SW480 (cell line): ENCODE measurements at regions not wholly inside any gene's neighbourhood (a gene's known extent, or its start where the extent isn't known, plus 50 kb on each side); places are given as distances from the start of the nearest gene placed in this dataset.
"Not testable (repeated sequence)": the region's sequence is repeated elsewhere in the genome, so short reads cannot be mapped to it uniquely, and the experiment has no call there.

Source experiments
- DNase-seq: peaks from one replicate; pipeline ENCODE4 v3.0.0-alpha.2; 2016; ENCODE audit warnings: low spot score

GRCh38 chr12:113573148-113573547, 101.5 kb upstream of the LHX5 start:
- no peak for DNase-seq

DNA sequence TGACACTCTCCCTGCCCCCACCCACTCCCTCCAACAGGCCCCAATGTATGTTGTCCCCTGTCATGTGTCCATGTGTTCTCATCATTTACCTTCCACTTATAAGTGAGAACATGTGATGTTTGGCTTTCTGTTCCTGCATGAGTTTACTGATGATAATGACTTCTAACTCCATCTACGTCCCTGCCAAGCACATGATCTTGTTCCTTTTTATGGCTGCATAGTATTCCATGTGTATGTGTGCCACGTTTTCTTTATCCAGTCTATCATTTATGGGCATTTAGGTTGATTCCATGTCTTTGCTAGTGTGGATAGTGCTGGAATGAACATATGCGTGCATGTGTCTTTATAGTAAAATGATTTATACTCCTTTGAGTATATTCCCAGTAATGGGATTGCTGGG, 100.0 kb upstream of the LHX5 start:
- DNase-seq: no peak

- DNase-seq: no peak
These were observed 98.1 kb upstream of the LHX5 start for GRCh38 chr12:113569806-113570205.

DNA sequence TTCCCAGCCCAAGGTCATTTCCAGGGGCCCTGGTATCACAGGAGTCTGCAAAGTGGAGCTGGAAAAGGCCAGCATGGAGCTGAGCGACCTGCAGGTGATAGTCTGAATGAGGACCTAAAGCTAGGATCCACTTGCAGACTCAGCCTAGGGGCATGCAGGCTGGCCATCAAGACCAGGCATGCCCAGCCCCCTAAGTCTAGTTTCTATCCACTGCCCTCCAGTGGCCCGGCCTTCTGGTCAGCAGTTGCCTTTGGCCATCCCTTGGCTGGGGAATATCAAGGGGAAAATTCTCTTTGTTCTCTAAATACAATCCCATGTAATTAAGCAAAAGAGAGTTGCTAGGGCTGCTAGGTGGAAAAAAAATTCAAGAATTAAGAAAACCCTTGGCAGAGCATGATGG, 96.3 kb upstream of the LHX5 start:
- no peak for DNase-seq

- DNase-seq: no peak
These were observed 93.7 kb upstream of the LHX5 start for GRCh38 chr12:113565368-113565767.

DNA sequence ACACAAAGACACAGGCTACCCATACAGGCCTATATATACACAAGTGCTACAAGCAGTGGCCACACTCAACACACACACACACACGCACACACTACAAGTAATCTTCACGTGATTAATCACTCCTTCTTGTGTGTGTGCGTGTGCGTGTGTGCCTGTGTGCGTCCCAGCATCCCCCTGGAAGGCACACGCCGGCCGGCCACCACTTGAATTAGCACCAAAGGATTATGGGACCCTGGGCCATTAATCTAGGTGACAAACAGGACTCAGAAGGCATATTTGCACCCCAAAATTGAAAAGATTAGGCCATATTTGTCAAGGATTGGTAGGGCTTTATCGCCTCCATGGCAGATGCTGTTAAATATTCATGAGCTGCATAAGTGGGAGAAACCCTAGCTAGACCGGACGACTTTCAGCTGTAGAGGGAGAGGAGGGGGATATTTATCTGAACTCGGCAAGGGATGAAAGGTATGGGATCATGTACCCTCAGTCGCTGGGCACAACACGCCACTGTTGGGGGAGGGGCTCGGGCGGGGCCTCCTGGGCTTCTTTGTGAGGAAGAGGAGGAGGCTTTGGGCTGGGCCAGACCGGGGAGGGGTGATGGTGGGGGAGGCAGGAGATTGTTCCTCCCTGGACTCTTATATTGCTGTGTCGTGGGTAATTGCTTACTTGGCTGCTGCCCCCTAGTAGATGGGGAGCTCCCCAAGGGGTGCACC, 89.6 kb upstream of the LHX5 start:
- no peak for DNase-seq

GRCh38 chr12:113559466-113559865, 87.8 kb upstream of the LHX5 start:
- no peak for DNase-seq

- no peak for DNase-seq
These were observed 83.6 kb upstream of the LHX5 start for GRCh38 chr12:113555226-113555625.

GRCh38 chr12:113552760-113553159, 81.1 kb upstream of the LHX5 start:
- no peak for DNase-seq

DNA sequence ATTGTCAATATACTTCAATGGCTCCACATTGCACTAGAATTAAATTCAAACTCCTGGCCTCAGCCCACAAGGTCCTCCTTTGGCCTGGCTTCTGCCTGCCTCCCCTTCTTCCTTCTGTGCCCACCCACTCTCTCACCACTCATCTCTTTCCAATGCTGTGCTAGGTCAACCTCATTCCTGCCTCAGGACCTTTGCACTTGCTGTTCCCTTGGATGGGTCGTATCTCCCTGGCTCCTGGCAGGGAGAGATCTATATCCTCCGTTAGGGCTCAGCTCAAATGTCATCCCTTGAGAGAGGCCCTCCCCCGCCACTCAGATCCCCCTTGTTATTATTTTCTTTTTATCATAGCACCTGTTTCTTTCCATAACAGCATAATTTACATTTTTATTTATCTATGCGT, 79.9 kb upstream of the LHX5 start:
- no peak for DNase-seq

- DNase-seq: no peak
These were observed 76.8 kb upstream of the LHX5 start for GRCh38 chr12:113548467-113548866.

- DNase-seq: no peak
These were observed 75.5 kb upstream of the LHX5 start for GRCh38 chr12:113546916-113547863.

GRCh38 chr12:113537751-113538087, 66.0 kb upstream of the LHX5 start:
- DNase-seq: peak; percentile 9

- no peak for DNase-seq
These were observed 65.5 kb upstream of the LHX5 start for GRCh38 chr12:113537046-113537750.

DNA sequence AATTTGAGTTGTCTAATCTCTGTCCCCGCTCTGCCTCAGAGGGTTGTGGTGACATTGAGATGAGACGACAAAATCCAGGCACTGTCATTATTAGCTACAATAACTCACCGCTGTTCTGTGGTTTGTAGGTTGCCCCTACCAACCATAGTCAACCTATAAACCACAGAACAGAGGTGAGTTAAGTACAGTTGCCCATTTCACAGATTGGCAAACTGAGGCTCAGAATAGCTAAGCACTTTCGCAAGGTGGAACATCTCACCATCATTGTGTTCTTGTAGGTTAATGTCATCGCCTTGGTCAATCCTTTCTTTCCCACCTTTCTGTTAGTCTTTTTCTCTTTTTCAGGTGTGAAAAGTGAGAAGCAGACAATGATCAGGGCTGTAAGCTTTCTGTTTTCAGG, 63.4 kb upstream of the LHX5 start:
- no peak for DNase-seq

DNA sequence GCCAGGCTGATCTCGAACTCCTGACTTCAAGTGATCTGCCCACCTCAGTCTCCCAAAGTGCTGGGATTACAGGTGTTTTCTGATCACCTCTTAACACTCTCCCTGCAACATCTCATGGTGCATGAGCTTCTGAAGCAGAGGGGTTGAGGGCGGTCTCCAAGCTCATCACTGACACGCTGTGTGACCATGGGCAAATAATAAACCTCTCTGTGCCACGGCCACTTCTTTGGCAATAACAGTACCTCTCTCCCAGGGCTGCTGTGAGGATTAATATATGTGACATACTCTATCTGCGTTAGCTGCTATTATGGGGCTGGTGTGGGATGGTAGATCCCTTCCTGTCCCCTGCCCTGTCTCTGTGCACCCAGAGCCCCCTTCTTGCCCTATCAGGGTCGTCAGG, 62.9 kb upstream of the LHX5 start:
- no peak for DNase-seq

DNA sequence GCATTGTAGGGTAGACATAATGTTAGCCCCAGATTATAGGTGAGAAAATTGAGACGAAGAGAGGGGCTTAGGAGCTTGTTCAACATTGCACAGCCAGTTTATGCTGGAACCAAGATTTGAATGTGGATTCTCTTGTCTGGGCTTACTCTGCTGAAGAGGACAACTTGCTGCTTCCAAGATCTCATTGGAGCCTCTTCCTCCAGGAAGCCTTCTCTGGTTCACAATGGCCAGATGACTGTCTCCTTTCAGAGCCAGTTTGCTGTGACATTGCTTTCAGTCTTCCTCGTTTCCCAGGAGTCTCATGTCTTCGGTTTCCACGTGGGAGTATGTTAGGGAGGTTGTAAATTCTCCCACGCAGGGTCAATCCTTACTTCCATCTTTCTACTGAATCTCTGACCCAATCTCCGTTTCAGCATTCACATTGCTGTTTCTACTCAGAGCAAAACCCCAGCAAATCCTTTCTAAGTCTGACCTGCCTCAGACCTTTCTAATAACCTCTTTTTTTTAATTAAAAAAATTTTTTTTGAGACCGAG, 62.2 kb upstream of the LHX5 start:
- no peak for DNase-seq

DNA sequence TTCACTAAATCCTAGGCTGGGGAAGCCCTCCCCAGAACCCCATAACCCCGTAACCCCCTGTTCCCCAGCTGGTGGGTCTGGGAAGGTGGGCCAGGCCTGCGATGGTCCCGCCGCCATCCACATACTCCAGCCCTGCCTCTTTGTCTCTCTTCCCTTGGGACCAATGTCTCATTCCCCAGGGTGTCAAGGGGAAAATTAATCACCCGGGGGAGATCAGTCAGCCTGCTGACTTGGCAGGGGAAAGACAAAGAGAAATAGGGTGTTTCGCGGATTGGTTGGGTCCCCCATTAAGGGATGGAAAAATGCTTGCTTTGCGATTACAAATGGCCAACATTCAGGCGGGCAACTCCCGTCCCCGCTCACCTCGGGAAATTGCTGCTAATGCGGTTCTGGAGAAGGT, 60.6 kb upstream of the LHX5 start:
- DNase-seq: no peak

DNA sequence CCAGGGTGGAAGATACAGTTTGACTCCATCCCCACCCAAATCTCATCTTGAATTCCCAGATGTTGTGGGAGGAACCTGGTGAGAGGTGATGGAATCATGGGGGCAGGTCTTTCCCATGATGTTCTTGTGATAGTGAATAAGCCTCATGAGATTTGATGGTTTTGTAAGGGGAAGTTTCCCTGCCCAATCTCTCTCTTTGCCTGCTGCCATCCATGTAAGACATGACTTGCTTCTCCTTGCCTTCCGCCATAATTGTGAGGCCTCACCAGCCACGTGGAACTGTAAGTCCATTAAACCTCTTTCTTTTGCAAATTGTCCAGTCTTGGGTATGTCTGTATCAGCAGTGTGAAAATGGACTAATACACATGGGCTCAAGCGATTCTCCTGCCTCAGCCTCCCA, 59.4 kb upstream of the LHX5 start:
- DNase-seq: not testable (repeated sequence)

DNA sequence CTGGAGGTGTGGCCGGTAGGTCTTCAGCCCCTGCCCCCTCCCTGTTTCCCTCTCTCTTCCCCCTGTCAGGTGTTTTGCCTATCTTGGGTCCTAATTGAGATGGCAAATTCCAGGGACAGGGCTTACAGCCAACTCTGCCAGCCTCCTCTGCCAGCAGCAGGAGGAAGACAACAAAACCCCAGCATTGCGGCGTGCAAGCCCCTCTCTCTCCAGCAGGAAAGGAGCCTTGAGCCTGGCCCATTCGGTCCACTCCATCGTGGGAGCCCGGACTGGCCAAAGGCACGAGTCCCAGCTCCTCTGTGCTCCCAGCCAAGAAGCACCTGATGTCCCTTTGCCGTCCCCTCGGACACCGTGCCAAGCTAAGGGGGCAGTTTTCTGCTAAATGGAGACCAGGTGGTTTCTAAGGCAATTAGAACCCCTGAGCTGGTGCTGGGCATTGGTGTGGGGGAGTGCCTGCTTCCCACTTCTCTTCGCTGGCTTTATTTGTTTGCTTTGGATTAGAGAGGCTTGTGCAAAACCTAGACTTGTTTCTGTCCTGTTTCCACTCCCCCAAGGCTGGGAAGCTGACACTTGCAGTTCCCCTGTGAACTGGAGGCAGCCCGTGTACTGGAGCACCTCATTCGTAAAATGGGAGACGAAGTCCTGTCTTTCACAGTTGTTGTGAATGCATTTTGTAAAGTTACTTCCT, 57.1 kb upstream of the LHX5 start:
- DNase-seq: no peak

- DNase-seq: no peak
These were observed 53.4 kb upstream of the LHX5 start for GRCh38 chr12:113525066-113525465.

GRCh38 chr12:113524495-113524894, 52.8 kb upstream of the LHX5 start:
- DNase-seq: no peak
